ENCODE measurements at regions not wholly inside any gene's neighbourhood (a gene's known extent, or its start where the extent isn't known, plus 50 kb on each side); places are given as distances from the start of the nearest gene placed in this dataset.

GRCh38 chr4:14386196-14386595, 616.1 kb upstream of the CPEB2 start:
- no peak overlapping the region for H3K27ac ChIP-seq
- no peaks in the 10 kb centered on the region for H3K27me3 ChIP-seq
- no peak overlapping the region for H3K9ac ChIP-seq
- H3K4me1 ChIP-seq, result no peaks in the 10 kb centered on the region
- no peak overlapping the region for H3K4me3 ChIP-seq
- Mint-ChIP-seq H3K36me3 (no peaks in the 10 kb centered on the region), H3K27ac (no peak overlapping the region), H3K27me3 (ENCODE audit: insufficient read depth, low read depth) (no peaks in the 10 kb centered on the region), H3K9me3 (no peaks in the 10 kb centered on the region), H3K4me3 (no peak overlapping the region), H3K4me1 (no peaks in the 10 kb centered on the region)
- H3K4me2 ChIP-seq, result no peak overlapping the region
- H2AFZ ChIP-seq (replicated peaks), result no peak overlapping the region
- no peaks in the 10 kb centered on the region for H3K36me3 ChIP-seq
- no peak for TF ChIP-seq EZH2 (IDR thresholded peaks at IDR 0.05)
- no peak for TF ChIP-seq EZH2phosphoT487 (IDR thresholded peaks at IDR 0.05)
- TF ChIP-seq CTCF (IDR thresholded peaks at IDR 0.05), result peak; percentile 20
- H3K9me3 ChIP-seq (ENCODE audit: low read depth), result no peaks in the 10 kb centered on the region
- no peaks in the 10 kb centered on the region for H3K79me2 ChIP-seq (ENCODE audit: low read depth)
- H3F3A ChIP-seq (ENCODE audit: low read depth), result no peaks in the 10 kb centered on the region
- no peaks in the 10 kb centered on the region for H4K20me1 ChIP-seq (ENCODE audit: low read depth)
- DNase-seq (ENCODE audit: low spot score), result no peak

GRCh38 chr4:14387647-14388046, 614.6 kb upstream of the CPEB2 start:
- Histone ChIP-seq H3K4me1 (no peaks in the 10 kb centered on the region), H3K79me2 (ENCODE audit: low read depth) (no peaks in the 10 kb centered on the region), H3K4me3 (no peak overlapping the region), H4K20me1 (ENCODE audit: low read depth) (no peaks in the 10 kb centered on the region), H3K36me3 (no peaks in the 10 kb centered on the region), H3K27ac (no peak overlapping the region), H3K4me2 (no peak overlapping the region), H3K27me3 (no peaks in the 10 kb centered on the region), H3K9me3 (ENCODE audit: low read depth) (no peaks in the 10 kb centered on the region), H3K9ac (no peak overlapping the region), H2AFZ (replicated peaks) (no peak overlapping the region), H3F3A (ENCODE audit: low read depth) (no peaks in the 10 kb centered on the region)
- Mint-ChIP-seq H3K27me3 (ENCODE audit: insufficient read depth, low read depth) (no peaks in the 10 kb centered on the region), H3K4me1 (no peaks in the 10 kb centered on the region), H3K4me3 (no peak overlapping the region), H3K36me3 (no peaks in the 10 kb centered on the region), H3K27ac (no peak overlapping the region), H3K9me3 (no peaks in the 10 kb centered on the region)
- TF ChIP-seq EZH2 (IDR thresholded peaks at IDR 0.05) (no peak), CTCF (IDR thresholded peaks at IDR 0.05) (no peak), EZH2phosphoT487 (IDR thresholded peaks at IDR 0.05) (no peak)
- DNase-seq (ENCODE audit: low spot score), result no peak

DNA sequence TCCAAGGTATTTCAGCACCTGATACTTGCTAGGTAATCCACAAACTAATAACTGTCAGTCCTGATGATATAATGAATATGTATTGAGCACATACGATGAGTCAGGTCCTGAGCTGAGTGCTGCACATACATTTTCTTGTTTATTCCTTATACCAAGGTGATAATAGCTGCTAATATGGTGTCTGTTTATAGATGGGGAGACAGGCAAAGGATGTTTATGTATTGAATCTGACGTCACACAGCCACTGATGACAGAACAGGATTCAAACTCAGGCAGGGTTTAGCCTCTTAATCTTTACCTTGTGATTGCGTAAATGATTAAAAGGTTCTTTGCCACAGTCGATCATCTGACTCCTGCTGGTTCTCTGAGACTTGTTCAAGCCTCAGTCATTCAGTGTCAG, 609.9 kb upstream of the CPEB2 start:
- TF ChIP-seq CTCF (IDR thresholded peaks at IDR 0.05) (no peak), EZH2 (IDR thresholded peaks at IDR 0.05) (no peak), EZH2phosphoT487 (IDR thresholded peaks at IDR 0.05) (no peak)
- H3K36me3 Mint-ChIP-seq, result no peaks in the 10 kb centered on the region

More for the DNA sequence above, 609.9 kb upstream of the CPEB2 start:
- DNase-seq (ENCODE audit: low spot score), result no peak
- H3K4me1 Mint-ChIP-seq, result no peaks in the 10 kb centered on the region
- no peaks in the 10 kb centered on the region for H3K27me3 ChIP-seq
- H3K27me3 Mint-ChIP-seq (ENCODE audit: insufficient read depth, low read depth), result peaks cover 2% of the 10 kb centered on the region
- no peak overlapping the region for H3K27ac Mint-ChIP-seq
- no peak overlapping the region for H3K9ac ChIP-seq
- no peak overlapping the region for H3K4me3 ChIP-seq
- no peaks in the 10 kb centered on the region for H3K9me3 Mint-ChIP-seq
- H3K4me3 Mint-ChIP-seq, result no peak overlapping the region
- H3K4me2 ChIP-seq, result no peak overlapping the region
- H3K9me3 ChIP-seq (ENCODE audit: low read depth), result no peaks in the 10 kb centered on the region
- H3F3A ChIP-seq (ENCODE audit: low read depth), result no peaks in the 10 kb centered on the region
- H3K36me3 ChIP-seq, result no peaks in the 10 kb centered on the region
- no peaks in the 10 kb centered on the region for H4K20me1 ChIP-seq (ENCODE audit: low read depth)
- H2AFZ ChIP-seq (replicated peaks), result no peak overlapping the region
- H3K4me1 ChIP-seq, result no peaks in the 10 kb centered on the region
- H3K79me2 ChIP-seq (ENCODE audit: low read depth), result no peaks in the 10 kb centered on the region
- no peak overlapping the region for H3K27ac ChIP-seq
